IMR-90 (cell line): ENCODE measurements at regions not wholly inside any gene's neighbourhood (a gene's known extent, or its start where the extent isn't known, plus 50 kb on each side); places are given as distances from the start of the nearest gene placed in this dataset.

Experiments
- ATAC-seq: fragments of 200-7000 bp; cut with Tn5 transposase; 2 replicates; pipeline ENCODE4 v1.9.1; 2020; ENCODE audit warnings: low read depth, mild to moderate bottlenecking, moderate library complexity
- BruUV-seq: library from RNA; stranded (reverse); fragments of 400-500 nt; replicated peaks from 2 replicates; lab custom pipeline; 2021; lab: Mats Ljungman, UMichigan
- CTCF ChIA-PET: fragments of 300-600 bp; formaldehyde crosslinking; extraction: SDS; loops from one replicate; lab custom pipeline; 2021; ENCODE audit warnings: antibody characterized with exemption; lab: Yijun Ruan, JAX
- POLR2A ChIA-PET: fragments of 300-600 bp; sonication (Branson Sonifier 250); formaldehyde crosslinking; loops from one replicate; lab custom pipeline; 2022; ENCODE audit warnings: antibody characterized with exemption; ENCODE audit not compliant: unreplicated experiment; lab: Charles Lee
- DNase-seq: peaks from one replicate; pipeline ENCODE4 v3.0.0; 2013
- H2AFZ ChIP-seq: replicated peaks from 2 replicates; pipeline ENCODE3; 2013; ENCODE audit warnings: low read length, mild to moderate bottlenecking; ENCODE audit not compliant: poor library complexity
- H2AK5ac ChIP-seq: 2 replicates; pipeline ENCODE4 v1.6.1; 2013; ENCODE audit warnings: low read depth, low read length, inconsistent platforms
- H2AK9ac ChIP-seq: replicated peaks from 2 replicates; pipeline ENCODE3; 2013; ENCODE audit warnings: mild to moderate bottlenecking, low read depth, low read length, moderate library complexity; ENCODE audit not compliant: poor library complexity
- H2BK120ac ChIP-seq: 2 replicates; pipeline ENCODE4 v1.6.1; 2013; ENCODE audit warnings: low read depth, low read length, inconsistent platforms
- H2BK15ac ChIP-seq: 3 replicates; pipeline ENCODE4 v1.6.1; 2013; ENCODE audit warnings: low read depth, low read length, inconsistent platforms
- H2BK20ac ChIP-seq: 2 replicates; pipeline ENCODE4 v1.6.1; 2013; ENCODE audit warnings: low read depth, mild to moderate bottlenecking, inconsistent platforms, low read length, moderate library complexity
- H2BK5ac ChIP-seq: 2 replicates; pipeline ENCODE4 v1.6.1; 2013; ENCODE audit warnings: mild to moderate bottlenecking, low read depth, low read length, inconsistent platforms; ENCODE audit not compliant: poor library complexity, severe bottlenecking
- H3K14ac ChIP-seq: replicated peaks from 2 replicates; pipeline ENCODE4 v1.6.1; 2013; ENCODE audit warnings: low read depth, low read length, inconsistent platforms
- H3K18ac ChIP-seq: 2 replicates; pipeline ENCODE4 v1.6.1; 2013; ENCODE audit warnings: low read depth, low read length, control low read depth
- H3K23ac ChIP-seq: 2 replicates; pipeline ENCODE4 v1.6.1; 2013; ENCODE audit warnings: low read depth, low read length, inconsistent platforms
- H3K27ac ChIP-seq: 2 replicates; pipeline ENCODE4 v1.5.1; 2013; ENCODE audit warnings: mild to moderate bottlenecking, control low read depth, low read length; ENCODE audit not compliant: insufficient read depth
- H3K27me3 ChIP-seq: 2 replicates; pipeline ENCODE4 v1.6.1; 2013; ENCODE audit warnings: low read length; ENCODE audit not compliant: control insufficient read depth, insufficient read depth
- H3K36me3 ChIP-seq: 2 replicates; pipeline ENCODE4 v1.6.1; 2013; ENCODE audit warnings: low read length, mixed read lengths; ENCODE audit not compliant: control insufficient read depth, insufficient read depth
- H3K4ac ChIP-seq: 2 replicates; pipeline ENCODE4 v1.6.1; 2013; ENCODE audit warnings: low read depth, low read length, inconsistent platforms
- H3K4me1 ChIP-seq: 2 replicates; pipeline ENCODE4 v1.6.1; 2013; ENCODE audit warnings: low read length, mixed read lengths; ENCODE audit not compliant: control insufficient read depth, insufficient read depth
- H3K4me2 ChIP-seq: 2 replicates; pipeline ENCODE4 v1.6.1; 2013; ENCODE audit warnings: low read depth, mild to moderate bottlenecking, control low read depth, low read length, moderate library complexity
- H3K4me3 ChIP-seq: 2 replicates; pipeline ENCODE4 v1.5.1; 2013; ENCODE audit warnings: low read depth, mild to moderate bottlenecking, control low read depth, low read length, moderate library complexity; ENCODE audit not compliant: insufficient read depth
- H3K56ac ChIP-seq: 2 replicates; pipeline ENCODE4 v1.6.1; 2013; ENCODE audit warnings: low read length, inconsistent platforms; ENCODE audit not compliant: insufficient read depth; ENCODE audit errors: extremely low read depth
- H3K79me1 ChIP-seq, 2 experiments: 2 replicates each; pipeline ENCODE4 v1.6.1; 2013; ENCODE audit warnings: low read length in 2 of 2, inconsistent platforms in 1 of 2, low read depth in 1 of 2
- H3K9ac ChIP-seq: 2 replicates; pipeline ENCODE4 v1.6.1; 2013; ENCODE audit warnings: low read depth, low read length, control low read depth
- H3K9me1 ChIP-seq: 2 replicates; pipeline ENCODE4 v1.6.1; 2013; ENCODE audit warnings: low read length, inconsistent platforms; ENCODE audit not compliant: insufficient read depth
- H3K9me3 ChIP-seq: 2 replicates; pipeline ENCODE4 v1.6.1; 2013; ENCODE audit warnings: low read length; ENCODE audit not compliant: control insufficient read depth, insufficient read depth
- H4K20me1 ChIP-seq: 2 replicates; pipeline ENCODE4 v1.6.1; 2013; ENCODE audit warnings: low read length, inconsistent platforms; ENCODE audit not compliant: insufficient read depth
- H4K5ac ChIP-seq: 2 replicates; pipeline ENCODE4 v1.6.1; 2013; ENCODE audit warnings: mild to moderate bottlenecking, low read depth, low read length, control low read depth
- H4K8ac ChIP-seq, 2 experiments: 2 replicates each; pipeline ENCODE4 v1.6.1; 2013; ENCODE audit warnings: low read depth in 2 of 2, low read length in 2 of 2, control low read depth in 1 of 2, inconsistent platforms in 1 of 2
- H4K91ac ChIP-seq: 2 replicates; pipeline ENCODE4 v1.6.1; 2013; ENCODE audit warnings: low read depth, low read length, inconsistent platforms; ENCODE audit not compliant: insufficient read depth
- CEBPB ChIP-seq: IDR thresholded peaks from 2 replicates; pipeline ENCODE4 v1.6.1; 2012; ENCODE audit warnings: low read depth, low read length, improper control_type of control experiment
- RAD21 ChIP-seq: IDR thresholded peaks from 2 replicates; pipeline ENCODE4 v1.6.1; 2012; ENCODE audit warnings: low read length, improper control_type of control experiment
- RCOR1 ChIP-seq: IDR thresholded peaks from 2 replicates; pipeline ENCODE4 v1.6.1; 2012; ENCODE audit warnings: mild to moderate bottlenecking, low read length, improper control_type of control experiment; ENCODE audit not compliant: insufficient replicate concordance
- WGBS, 2 experiments: methylation state at CpG; one replicate each; pipeline versions ENCODE4 v1.1.5 to v1.1.7; 2013; ENCODE audit warnings: missing lambda C conversion rate in 2 of 2; ENCODE audit not compliant: insufficient read length in 1 of 2; ENCODE audit errors: extremely low coverage in 2 of 2; 5-methylcytosine and 5-hydroxymethylcytosine counted together
- dilution Hi-C: fragments of 300-500 bp; cut with HindIII; formaldehyde crosslinking; loops from one replicate; pipeline ENCODE4 v1.14.3; 2018; ENCODE audit warnings: low sequenced_read_pairs; ENCODE audit not compliant: unreplicated experiment
- in situ Hi-C: fragments of 300-500 bp; cut with MboI; formaldehyde crosslinking; loops from 3 replicates; pipeline ENCODE4 v1.14.3; 2019; ENCODE audit warnings: low sequenced_read_pairs, inconsistent platforms, mixed read lengths
- intact Hi-C: fragments of 100-400 bp; cut with micrococcal nuclease; formaldehyde crosslinking; loops from 2 replicates; pipeline ENCODE4 v1.10.0; 2022

- dilution Hi-C loops = no loop called here
These were observed 2000.7 kb downstream of the OLFM4 start for GRCh38 chr13:55029280-55029679.

More at GRCh38 chr13:55029280-55029679, 2000.7 kb downstream of the OLFM4 start:
- ChIA-PET POLR2A (no interaction called here), CTCF (interaction anchor here (0.6 kb wide), 1 partner anchor 9 kb away, joined by 3 read pairs; no protein-coding TSS in a partner anchor)
- no peak overlapping the region for H4K91ac ChIP-seq
- H3K36me3 ChIP-seq = no peaks in the 10 kb centered on the region
- no peak overlapping the region for H2BK20ac ChIP-seq
- no peak overlapping the region for H2AK9ac ChIP-seq
- H4K8ac ChIP-seq = no peak overlapping the region
- H3K14ac ChIP-seq = no peak overlapping the region
- peaks cover 5% of the 10 kb centered on the region; the same call in 1 of the 2 replicates for H3K9me3 ChIP-seq
- no peaks in the 10 kb centered on the region for H3K4me1 ChIP-seq
- no peak overlapping the region for H3K56ac ChIP-seq
- peak; percentile 52 for TF ChIP-seq CEBPB
- no peak for TF ChIP-seq RCOR1
- TF ChIP-seq RAD21 = no peak
- no peak overlapping the region for H3K4ac ChIP-seq
- ATAC-seq (no peak), DNase-seq (no peak)
- no peak overlapping the region for H2AFZ ChIP-seq
- no peaks in the 10 kb centered on the region for H3K9me1 ChIP-seq
- H2AK5ac ChIP-seq = no peak overlapping the region
- BruUV-seq = no TSS peak
- no peak overlapping the region for H3K4me3 ChIP-seq
- no peak overlapping the region for H2BK5ac ChIP-seq
- H3K23ac ChIP-seq = no peak overlapping the region
- no peak overlapping the region for H4K5ac ChIP-seq
- no peaks in the 10 kb centered on the region for H3K79me1 ChIP-seq
- H3K4me2 ChIP-seq = no peak overlapping the region
- H3K27ac ChIP-seq = no peak overlapping the region
- no peak overlapping the region for H2BK120ac ChIP-seq
- H3K9ac ChIP-seq = no peak overlapping the region
- no peaks in the 10 kb centered on the region for H4K20me1 ChIP-seq
- H3K18ac ChIP-seq = no peak overlapping the region
- no peak overlapping the region for H2BK15ac ChIP-seq
- WGBS, 2 experiments = no CpG with 5 or more reads among the region's 2 CpGs
- in situ Hi-C loops = no loop called here
- no peaks in the 10 kb centered on the region for H3K27me3 ChIP-seq
- intact Hi-C loops = no loop called here
